D721Med (cell line): ENCODE measurements at regions not wholly inside any gene's neighbourhood (a gene's known extent, or its start where the extent isn't known, plus 50 kb on each side); places are given as distances from the start of the nearest gene placed in this dataset.

Experiments used
- DNase-seq: peaks from one replicate; pipeline ENCODE4 v3.0.0; 2011; ENCODE audit warnings: low spot score; ENCODE audit not compliant: insufficient read length
- FAIRE-seq: peaks from 2 replicates; lab custom pipeline; 2011; peaks lifted over from hg19 to GRCh38; lab: Jason Lieb, UNC
- TF ChIP-seq, protein P1 (sequence below): IDR thresholded peaks from 2 replicates; pipeline ENCODE4 v1.5.1; 2012; ENCODE audit warnings: mild to moderate bottlenecking, control low read depth; ENCODE audit not compliant: insufficient read depth; ENCODE audit errors: missing control alignments

DNA sequence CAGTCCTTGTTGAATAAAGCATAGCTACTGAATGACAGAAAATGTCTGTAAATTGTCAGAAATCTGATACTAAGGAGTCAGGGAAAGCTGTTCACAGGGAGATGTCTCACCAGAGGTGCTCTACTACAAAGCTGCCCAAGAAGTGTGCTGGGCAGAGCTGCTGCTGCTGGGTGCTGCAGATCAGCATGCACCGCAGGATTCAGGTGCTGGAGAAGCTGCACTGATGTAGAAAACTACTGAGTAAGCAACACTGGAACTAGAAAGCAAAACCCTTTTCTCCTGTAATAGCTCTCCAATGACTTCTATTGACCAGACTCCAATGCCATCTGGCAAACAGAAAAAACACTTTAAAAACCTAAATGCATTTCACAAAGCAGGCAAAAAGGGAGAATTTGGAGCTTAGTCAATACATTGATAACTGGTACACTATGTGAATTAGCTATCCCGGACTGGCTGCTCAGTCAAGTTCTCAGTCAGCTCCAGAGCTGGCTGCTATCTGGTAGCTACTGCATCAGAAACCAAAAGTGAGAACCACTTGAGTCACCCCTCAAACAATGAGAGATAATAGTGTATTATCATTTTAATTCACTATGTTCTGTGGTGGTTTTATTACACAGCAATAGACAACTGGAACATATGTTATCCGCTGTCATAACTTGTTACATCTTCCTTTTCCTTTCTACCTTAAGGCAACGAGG lies 493.1 kb downstream of the CPS1 start:
- TF ChIP-seq, protein P1, sequence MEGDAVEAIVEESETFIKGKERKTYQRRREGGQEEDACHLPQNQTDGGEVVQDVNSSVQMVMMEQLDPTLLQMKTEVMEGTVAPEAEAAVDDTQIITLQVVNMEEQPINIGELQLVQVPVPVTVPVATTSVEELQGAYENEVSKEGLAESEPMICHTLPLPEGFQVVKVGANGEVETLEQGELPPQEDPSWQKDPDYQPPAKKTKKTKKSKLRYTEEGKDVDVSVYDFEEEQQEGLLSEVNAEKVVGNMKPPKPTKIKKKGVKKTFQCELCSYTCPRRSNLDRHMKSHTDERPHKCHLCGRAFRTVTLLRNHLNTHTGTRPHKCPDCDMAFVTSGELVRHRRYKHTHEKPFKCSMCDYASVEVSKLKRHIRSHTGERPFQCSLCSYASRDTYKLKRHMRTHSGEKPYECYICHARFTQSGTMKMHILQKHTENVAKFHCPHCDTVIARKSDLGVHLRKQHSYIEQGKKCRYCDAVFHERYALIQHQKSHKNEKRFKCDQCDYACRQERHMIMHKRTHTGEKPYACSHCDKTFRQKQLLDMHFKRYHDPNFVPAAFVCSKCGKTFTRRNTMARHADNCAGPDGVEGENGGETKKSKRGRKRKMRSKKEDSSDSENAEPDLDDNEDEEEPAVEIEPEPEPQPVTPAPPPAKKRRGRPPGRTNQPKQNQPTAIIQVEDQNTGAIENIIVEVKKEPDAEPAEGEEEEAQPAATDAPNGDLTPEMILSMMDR: no peak
- no peak for FAIRE-seq
- no peak for DNase-seq

DNA sequence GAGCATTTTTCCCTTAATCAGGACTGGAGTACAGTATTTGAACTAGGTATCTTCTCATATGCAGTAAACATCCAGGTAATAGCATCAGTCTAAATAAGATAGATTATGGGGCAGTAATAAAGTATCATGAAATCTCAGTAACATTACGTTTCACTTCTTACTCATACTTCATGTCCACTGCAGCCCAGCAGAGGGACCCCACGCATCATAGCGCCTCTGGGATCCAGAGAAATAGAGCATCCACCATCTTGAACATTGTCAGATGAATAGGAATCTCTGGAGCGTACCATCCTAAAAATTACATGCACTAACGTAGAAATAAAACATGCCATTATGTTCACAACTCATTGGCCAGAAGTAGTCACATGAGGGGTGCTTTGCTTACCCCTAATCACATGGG lies 499.0 kb downstream of the CPS1 start:
- TF ChIP-seq, protein P1: no peak
- no peak for DNase-seq
- no peak for FAIRE-seq

DNA sequence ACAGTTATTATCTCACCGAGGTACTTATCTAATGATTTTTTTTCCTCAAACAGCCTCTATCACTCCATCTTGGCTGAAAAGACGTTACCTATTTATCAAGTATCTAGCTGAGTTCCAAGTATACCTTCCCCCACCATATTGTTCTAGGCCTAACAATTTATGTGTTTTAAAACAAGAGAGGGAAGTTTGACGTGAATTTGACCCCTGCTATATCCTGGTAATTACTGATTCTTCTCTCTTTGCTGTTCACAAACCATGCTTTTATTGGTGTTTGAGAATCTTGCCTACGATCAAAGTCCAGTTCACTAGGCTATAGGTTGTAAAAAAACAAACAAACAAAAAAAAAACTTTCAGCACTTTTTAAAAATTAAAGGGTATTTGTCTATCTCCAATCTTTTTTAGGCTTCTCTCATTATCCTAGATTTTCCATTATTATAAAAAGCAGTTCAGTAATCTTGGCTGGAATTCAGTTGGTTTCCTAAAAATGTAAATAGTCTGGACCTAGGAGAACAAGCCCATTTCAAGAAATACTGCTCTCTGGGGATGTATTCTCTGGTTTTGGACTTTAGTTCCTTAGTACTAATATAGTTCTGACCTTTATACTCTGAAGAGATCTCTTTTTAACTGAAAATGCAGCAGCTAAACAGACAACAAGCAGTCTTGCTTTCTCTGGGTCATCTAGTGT lies 505.4 kb downstream of the CPS1 start:
- DNase-seq: no peak
- TF ChIP-seq, protein P1: no peak
- no peak for FAIRE-seq

DNA sequence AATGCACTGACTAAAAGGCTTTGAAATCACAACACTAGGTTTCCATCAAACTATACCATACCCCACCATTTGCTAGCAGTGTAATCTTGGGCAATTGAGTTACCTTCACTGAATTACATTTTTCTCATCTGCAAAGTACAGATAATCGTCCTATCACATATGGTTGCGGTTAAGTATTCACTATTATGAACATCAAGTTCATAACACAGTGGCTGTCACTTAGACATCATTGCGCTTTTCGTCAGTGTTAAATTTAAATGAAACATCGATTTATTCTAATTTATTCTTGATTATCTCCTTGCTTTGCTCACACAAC lies 505.9 kb downstream of the CPS1 start:
- DNase-seq (no peak), FAIRE-seq (no peak)
- TF ChIP-seq, protein P1: no peak

DNA sequence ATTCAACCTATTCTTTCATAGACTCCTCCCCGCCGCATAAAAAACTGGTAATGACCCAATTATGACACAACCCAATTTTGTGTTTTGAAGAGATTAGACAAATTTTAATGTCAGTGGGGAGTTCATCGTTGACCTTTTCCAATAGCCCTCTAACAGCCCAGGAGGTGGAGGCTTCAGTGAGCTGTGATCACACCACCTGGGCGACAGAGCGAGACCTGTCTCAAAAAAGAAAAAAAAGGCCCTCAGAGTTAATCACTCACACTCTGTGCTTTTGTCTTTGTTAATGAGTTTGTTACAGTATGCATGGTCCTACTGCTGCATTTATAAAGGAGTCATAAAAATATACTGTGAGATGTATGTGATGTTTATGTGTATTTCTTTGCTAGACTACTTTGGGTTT lies 510.6 kb downstream of the CPS1 start:
- DNase-seq (no peak), FAIRE-seq (no peak)
- TF ChIP-seq, protein P1: no peak

DNA sequence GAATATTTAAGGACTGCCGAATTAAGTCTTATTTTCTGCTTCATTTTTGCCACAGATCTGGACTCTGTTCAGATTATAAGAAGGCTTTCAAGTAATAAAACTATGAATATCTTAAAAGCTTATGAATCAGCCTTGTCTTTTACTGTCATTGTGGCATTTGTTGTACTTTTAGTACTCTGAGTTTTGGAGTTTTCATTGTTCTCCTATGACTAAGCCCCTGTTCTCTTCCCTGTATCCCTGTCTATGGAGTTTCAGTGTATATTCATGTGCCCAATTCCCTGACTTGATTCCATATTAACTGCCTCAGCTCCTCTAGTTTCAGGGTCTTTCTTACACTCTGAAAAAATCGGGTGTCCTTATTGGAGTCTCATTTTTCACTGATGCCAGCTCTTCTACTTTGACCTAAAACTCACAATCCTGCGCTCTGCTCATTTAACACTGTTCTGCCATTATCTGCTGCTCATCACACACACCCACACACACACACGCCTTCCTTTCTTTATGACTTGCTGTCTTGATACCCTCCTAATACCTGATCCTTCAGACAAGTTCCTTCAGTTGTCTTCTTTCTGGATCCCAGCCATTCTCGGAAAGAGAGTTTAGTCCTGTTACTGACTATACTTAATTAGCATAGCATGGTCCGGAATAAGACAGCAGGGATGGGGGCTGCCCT lies 511.8 kb downstream of the CPS1 start:
- FAIRE-seq (no peak), DNase-seq (no peak)
- TF ChIP-seq, protein P1: no peak
